ENCODE measurements at regions not wholly inside any gene's neighbourhood (a gene's known extent, or its start where the extent isn't known, plus 50 kb on each side); places are given as distances from the start of the nearest gene placed in this dataset.

DNA sequence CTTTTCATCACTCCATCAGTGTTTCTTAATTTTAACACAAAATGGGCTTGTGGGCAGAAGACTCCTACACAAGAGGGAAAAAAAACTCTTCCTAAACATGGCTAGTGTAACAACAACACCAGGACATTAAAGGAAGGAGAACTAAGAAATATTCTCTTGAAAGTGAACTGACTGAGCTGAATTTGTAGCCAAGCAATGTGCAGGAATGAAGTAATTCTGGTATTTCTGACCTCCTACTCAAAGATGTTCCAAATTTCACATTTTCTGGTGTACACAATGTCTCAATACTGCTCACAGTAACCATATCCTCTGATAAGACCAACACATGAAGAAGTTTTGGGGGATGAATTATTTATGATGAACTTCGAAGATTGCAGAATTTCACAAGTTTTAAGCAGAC, 357.3 kb downstream of the DUSP6 start:
- no peak for DNase-seq (ENCODE audit: low read depth)

- DNase-seq (ENCODE audit: low read depth) = no peak
Measured at GRCh38 chr12:88994537-88994936, 357.8 kb downstream of the DUSP6 start.

DNA sequence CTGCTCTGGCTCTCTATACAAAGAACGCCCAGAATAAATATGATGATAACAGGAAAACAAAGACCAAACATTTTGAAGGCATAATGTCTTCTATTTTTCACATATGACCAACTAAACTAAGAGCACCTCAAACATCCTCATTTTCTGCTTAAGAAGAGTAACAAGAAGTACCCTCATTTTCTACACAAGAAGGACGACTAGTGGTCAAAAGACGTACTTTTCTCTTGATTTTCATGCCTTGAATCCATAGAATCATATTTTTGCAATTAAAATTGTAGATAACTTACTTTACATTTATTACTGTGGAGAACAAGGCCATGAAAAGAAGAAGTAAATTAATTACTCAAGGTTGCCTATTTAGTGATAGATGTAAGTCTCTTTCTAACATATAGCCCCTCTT, 358.6 kb downstream of the DUSP6 start:
- no peak for DNase-seq (ENCODE audit: low read depth)

GRCh38 chr12:88986056-88986455, 366.2 kb downstream of the DUSP6 start:
- no peak for DNase-seq (ENCODE audit: low read depth)

DNA sequence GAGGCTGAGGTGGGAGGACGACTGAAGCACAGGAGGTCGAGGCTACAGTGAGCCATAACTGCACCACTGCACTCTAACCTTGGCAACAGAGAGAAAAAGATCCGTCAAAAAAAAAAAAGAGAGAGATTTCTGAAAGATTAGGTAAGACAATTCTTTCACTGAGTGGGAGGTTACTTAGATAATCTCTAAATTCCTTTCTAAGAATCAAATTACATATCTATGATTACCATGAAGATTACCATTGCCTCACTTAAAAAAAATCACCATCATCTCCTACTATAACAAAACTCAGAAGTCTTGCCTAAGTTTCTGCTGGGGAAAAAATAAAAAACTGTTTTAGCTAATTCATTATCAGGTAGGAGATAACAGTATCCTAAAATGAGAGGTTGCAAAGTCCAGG, 366.7 kb downstream of the DUSP6 start:
- no peak for DNase-seq (ENCODE audit: low read depth)

GRCh38 chr12:88985011-88985410, 367.3 kb downstream of the DUSP6 start:
- no peak for DNase-seq (ENCODE audit: low read depth)

- DNase-seq (ENCODE audit: low read depth) = no peak
Measured at GRCh38 chr12:88982694-88983093, 369.6 kb downstream of the DUSP6 start.

GRCh38 chr12:88977115-88977514, 375.2 kb downstream of the DUSP6 start:
- DNase-seq (ENCODE audit: low read depth) = no peak

GRCh38 chr12:88973998-88974397, 378.3 kb downstream of the DUSP6 start:
- DNase-seq (ENCODE audit: low read depth) = no peak

DNA sequence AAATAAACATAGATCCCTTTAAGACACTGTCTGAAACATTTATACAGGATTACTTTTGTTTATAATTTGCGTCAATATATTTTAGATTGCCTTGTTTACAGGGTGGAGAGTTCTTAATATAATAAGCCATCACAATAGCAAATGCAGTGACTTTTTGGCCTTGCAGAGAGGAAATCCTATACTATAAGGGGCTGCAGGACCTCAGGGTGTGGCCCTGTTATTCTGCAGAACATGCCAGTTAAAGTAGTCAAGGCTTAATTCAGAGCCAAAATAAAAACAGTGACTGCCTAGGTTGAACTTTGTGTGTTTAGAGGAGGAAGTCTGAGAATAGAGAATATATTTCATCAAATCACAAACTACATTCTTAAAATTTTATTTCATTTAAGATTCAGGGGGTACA, 381.6 kb downstream of the DUSP6 start:
- no peak for DNase-seq (ENCODE audit: low read depth)

GRCh38 chr12:88969127-88969526, 383.2 kb downstream of the DUSP6 start:
- no peak for DNase-seq (ENCODE audit: low read depth)

DNA sequence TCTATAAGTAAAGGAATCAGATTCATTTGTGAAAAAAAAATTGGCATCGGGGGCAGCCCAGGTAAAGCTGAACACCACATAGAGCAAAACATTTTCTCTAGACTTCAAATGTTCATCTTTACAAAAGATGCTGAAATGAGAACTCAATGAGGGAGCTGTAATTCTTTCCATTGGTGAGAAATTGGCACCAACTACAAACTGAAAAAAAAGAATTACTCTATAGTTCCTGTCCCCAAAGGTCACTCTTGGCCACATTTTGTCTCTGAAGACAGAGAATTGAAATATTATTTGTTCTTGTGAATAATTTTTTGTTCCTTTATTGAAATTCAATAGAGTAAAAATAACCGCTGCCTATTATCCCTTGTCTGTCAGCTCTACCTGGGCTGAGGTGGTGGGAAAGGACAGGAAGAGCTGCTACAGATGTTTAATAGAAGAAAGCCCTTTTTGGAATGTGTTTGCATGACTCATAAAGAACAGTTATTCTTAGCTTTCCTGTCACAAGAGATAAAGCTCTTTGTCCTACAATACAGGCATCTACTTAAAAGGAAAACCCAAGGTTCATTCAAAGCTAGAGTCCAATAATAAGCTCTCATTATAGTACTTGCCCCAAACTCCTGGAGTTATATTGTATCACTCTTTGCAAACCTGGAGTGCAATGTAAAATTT, 380.1 kb upstream of the KITLG start:
- no peak for DNase-seq (ENCODE audit: low read depth)

DNA sequence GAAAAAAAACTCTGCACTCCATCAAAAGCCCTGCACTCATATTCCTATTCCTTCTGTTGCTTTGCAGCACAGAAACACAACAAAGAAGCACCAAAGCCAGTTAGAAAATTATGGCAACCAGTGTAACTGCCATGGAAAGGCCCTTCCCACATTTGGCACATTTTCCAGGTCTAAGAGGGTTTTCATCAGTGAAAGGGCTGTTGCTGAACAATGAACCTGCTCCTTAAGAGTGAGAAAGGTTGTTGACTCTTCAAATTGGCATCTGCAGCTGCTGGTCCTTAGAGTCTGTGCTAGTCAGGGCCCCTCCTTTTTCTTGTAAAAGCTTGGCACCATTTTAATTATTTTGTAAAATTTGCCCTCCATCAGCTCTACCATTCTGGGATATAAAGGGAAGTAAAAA, 378.7 kb upstream of the KITLG start:
- DNase-seq (ENCODE audit: low read depth) = no peak

DNA sequence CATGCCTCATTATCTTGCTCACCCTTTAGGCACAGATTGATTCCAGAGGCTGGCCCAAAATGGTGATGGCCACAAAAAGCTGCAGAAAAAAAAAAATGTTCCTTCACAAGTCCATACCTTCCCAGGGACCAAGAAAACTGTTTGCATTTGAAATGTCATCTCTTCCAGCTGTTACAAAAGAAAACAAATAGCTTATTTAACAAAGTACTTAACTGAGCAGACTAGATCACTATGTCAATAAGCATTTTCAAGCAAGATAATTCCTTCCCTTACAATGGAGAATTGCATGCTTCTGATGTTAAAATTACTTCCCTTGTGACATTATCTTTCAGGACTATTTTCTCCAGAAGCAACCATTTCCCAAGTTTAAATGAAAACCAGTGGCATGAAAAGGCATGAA, 377.9 kb upstream of the KITLG start:
- no peak for DNase-seq (ENCODE audit: low read depth)

- no peak for DNase-seq (ENCODE audit: low read depth)
Measured at GRCh38 chr12:88957358-88957757, 377.1 kb upstream of the KITLG start.

DNA sequence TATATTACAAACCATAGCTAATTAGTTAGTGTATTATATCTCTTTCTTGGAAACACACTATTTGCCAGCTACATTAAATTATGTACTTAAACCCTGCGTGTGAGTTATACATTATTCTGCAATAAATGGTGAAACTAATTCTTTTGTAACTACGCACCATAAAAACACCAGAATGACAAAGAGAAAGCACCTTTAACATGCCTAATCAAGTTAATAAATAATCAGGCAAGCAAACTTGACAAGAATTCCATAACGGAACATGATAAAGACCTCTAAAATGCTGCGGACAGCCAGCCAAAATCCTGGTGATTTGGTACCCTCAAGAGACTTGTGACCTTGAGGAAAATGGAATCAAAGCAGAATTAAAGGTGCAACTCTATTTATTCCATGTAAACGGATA, 375.3 kb upstream of the KITLG start:
- DNase-seq (ENCODE audit: low read depth) = no peak

DNA sequence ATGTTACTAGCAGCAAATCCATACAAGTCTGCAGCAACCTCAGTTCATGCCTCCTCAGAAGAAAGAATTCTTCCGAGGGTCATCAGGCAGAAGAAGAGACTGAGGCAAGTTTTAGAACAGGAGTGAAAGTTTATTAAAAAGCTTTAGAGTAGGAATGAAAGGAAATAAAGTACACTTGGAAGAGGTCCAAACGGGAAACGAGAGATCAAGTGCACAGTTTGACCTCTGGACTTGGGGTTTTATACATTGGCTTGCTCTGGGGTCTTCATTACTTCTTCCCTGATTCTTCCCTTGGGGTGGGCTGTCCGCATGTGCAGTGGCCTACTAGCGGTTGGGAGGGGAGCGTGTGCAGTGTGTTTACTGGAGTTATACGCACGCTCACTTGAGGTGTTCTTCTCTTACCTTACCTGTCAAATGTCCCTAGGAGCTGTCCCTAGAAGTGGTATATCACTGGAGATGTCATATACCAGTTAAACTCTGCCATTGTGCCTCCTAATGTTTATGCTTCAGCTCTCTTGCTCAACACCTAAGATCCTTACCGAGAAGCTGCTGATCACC, 372.8 kb upstream of the KITLG start:
- no peak for DNase-seq (ENCODE audit: low read depth)

DNA sequence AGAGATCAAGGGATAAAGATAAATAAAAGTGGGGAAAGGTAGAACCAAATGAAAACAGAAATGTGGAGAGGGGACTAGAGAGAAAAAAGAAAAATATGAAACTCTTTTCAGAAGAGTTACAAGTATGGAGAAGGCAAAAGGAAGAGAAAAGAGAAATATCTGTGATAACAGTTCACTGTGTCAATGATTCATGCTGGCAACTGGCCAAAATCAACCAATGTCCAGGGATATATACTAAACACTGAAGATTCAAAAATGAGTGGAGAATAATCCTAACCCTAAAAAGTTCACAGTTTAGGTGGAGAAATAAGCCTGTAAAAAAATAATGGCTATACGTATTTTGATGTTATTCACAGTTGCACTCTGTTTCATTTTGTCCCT, 372.3 kb upstream of the KITLG start:
- DNase-seq (ENCODE audit: low read depth) = no peak

- DNase-seq (ENCODE audit: low read depth) = no peak
Measured at GRCh38 chr12:88951860-88952561, 371.7 kb upstream of the KITLG start.

- DNase-seq (ENCODE audit: low read depth) = no peak
Measured at GRCh38 chr12:88951177-88951576, 370.9 kb upstream of the KITLG start.

DNA sequence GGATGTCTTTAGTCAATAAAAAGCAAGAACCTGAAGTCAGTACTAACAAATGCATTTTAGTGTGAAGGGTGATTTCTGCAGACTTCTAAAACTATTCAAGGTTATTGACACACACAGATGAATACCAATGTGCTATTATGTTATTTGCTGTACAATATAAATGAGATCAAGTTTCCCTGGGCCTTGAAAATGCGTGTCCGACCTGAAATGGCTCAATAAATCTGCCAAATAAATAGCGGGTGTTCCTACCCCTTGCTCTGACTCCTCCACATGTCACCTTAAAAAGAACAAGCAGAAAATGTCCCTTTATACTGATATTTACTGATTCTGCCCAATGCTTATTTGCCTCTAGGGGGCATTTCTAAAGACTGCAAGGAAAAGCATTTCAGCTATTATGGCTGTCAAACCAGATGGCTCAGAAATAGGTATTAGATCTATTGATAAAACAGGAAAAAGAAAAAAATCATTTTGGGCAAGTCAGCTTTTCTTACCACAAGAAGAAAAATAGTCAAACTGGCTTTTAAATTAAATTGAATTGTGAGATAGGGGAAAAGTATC, 367.3 kb upstream of the KITLG start:
- no peak for DNase-seq (ENCODE audit: low read depth)

DNA sequence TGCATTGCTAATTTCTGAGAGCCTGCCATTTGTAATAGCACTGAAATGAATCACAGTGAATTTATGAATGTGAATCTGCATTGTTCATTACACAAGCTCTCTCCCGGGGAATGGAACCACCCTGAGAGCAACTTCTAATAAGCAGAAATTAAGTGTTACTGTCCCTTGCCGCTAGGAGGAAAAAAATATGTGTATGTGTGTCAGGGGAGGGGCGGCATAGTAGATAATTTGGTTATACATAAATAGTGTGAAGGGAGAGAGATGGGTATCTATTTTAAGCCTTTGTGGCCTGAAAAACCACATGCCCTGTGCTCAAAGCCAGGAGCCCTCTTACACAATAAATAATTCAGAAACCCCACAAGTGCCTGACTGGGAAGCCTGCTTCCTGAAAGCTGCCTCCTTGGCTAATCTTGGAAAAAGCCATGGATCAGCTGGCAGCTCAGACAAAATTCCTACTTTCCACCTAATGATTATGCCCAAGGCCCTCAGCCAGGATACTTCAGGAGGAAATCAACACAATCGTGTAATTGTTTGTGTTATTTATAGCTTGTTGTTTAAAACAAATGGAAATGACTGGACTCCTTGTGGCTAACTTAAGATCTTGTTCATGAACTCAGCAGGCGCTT, 366.2 kb upstream of the KITLG start:
- DNase-seq (ENCODE audit: low read depth) = no peak
